ENCODE measurements at regions not wholly inside any gene's neighbourhood (a gene's known extent, or its start where the extent isn't known, plus 50 kb on each side); places are given as distances from the start of the nearest gene placed in this dataset.
"Not testable (repeated sequence)": the region's sequence is repeated elsewhere in the genome, so short reads cannot be mapped to it uniquely, and the experiment has no call there.

- ChIA-PET CTCF (no interaction called here), POLR2A (no interaction called here)
- TF ChIP-seq SIN3A (IDR thresholded peaks at IDR 0.05; ENCODE audit: borderline replicate concordance, insufficient read depth, low read depth, low read length) (no peak), POLR2AphosphoS5 (IDR thresholded peaks at IDR 0.05; ENCODE audit: low read depth, low read length) (no peak)
- BruUV-seq (replicated peaks) = no TSS peak
- H3K4me1 ChIP-seq (ENCODE audit: control insufficient read depth, insufficient read depth, low read length) = no peaks in the 10 kb centered on the region
- intact Hi-C loops (cut with micrococcal nuclease; ENCODE audit: unreplicated experiment) = no loop called here
- in situ Hi-C loops (cut with HindIII; ENCODE audit: low pct_unique_long_range_greater_than_20kb, low sequenced_read_pairs) = no loop called here
- no peak overlapping the region for H3K4me3 ChIP-seq (ENCODE audit: low read depth in 2 of 2, low read length in 2 of 2)
- H3K27me3 ChIP-seq (ENCODE audit: control insufficient read depth, insufficient read depth, low read length) = no peaks in the 10 kb centered on the region
- no peak overlapping the region for H3K27ac ChIP-seq (ENCODE audit: low read length)
- no peaks in the 10 kb centered on the region for H3K9me3 ChIP-seq (ENCODE audit: control insufficient read depth, insufficient read depth, low read depth, low read length)
- DNase-seq (ENCODE audit: low read depth, low spot score) (no peak), ATAC-seq (no peak)
- no peaks in the 10 kb centered on the region for H3K36me3 ChIP-seq (ENCODE audit: control insufficient read depth, insufficient read depth, low read length)
These were observed 273.5 kb downstream of the FAM43A start for GRCh38 chr3:194959217-194959616.

GRCh38 chr3:194959666-194960065, 274.0 kb downstream of the FAM43A start:
- not testable (repeated sequence) for ATAC-seq

GRCh38 chr3:194960446-194961032, 274.9 kb downstream of the FAM43A start:
- Histone ChIP-seq H3K27me3 (ENCODE audit: control insufficient read depth, insufficient read depth, low read length) (no peaks in the 10 kb centered on the region), H3K4me3 (ENCODE audit: low read depth in 2 of 2, low read length in 2 of 2) (no peak overlapping the region), H3K4me1 (ENCODE audit: control insufficient read depth, insufficient read depth, low read length) (no peaks in the 10 kb centered on the region), H3K36me3 (ENCODE audit: control insufficient read depth, insufficient read depth, low read length) (no peaks in the 10 kb centered on the region), H3K27ac (ENCODE audit: low read length) (no peak overlapping the region), H3K9me3 (ENCODE audit: control insufficient read depth, insufficient read depth, low read depth, low read length) (no peaks in the 10 kb centered on the region)
- no peak for TF ChIP-seq POLR2AphosphoS5 (IDR thresholded peaks at IDR 0.05; ENCODE audit: low read depth, low read length)
- TF ChIP-seq TCF7L2 (IDR thresholded peaks at IDR 0.05; ENCODE audit: low read depth, low read length) = no peak
- TF ChIP-seq SIN3A (IDR thresholded peaks at IDR 0.05; ENCODE audit: borderline replicate concordance, insufficient read depth, low read depth, low read length) = no peak
- no peak for TF ChIP-seq REST (IDR thresholded peaks at IDR 0.05; ENCODE audit: insufficient read depth in 1 of 2, low read depth in 2 of 2, low read length in 1 of 2)
- no peak for TF ChIP-seq CTCF (IDR thresholded peaks at IDR 0.05)
- POLR2A ChIA-PET = no interaction called here
- in situ Hi-C loops (cut with HindIII; ENCODE audit: low pct_unique_long_range_greater_than_20kb, low sequenced_read_pairs) (no loop called here), intact Hi-C loops (cut with micrococcal nuclease; ENCODE audit: unreplicated experiment) (no loop called here)
- no peak for DNase-seq (ENCODE audit: low read depth, low spot score)
- CTCF ChIA-PET = no interaction called here
- BruUV-seq (replicated peaks) = no TSS peak
- ATAC-seq = no peak

More at GRCh38 chr3:194959666-194960065, 274.0 kb downstream of the FAM43A start:
- DNase-seq (ENCODE audit: low read depth, low spot score); H3K27me3 ChIP-seq (ENCODE audit: control insufficient read depth, insufficient read depth, low read length); in situ Hi-C loops (cut with HindIII; ENCODE audit: low pct_unique_long_range_greater_than_20kb, low sequenced_read_pairs); H3K9me3 ChIP-seq (ENCODE audit: control insufficient read depth, insufficient read depth, low read depth, low read length); H3K4me1 ChIP-seq (ENCODE audit: control insufficient read depth, insufficient read depth, low read length); H3K27ac ChIP-seq (ENCODE audit: low read length); BruUV-seq (replicated peaks); CTCF ChIA-PET; H3K36me3 ChIP-seq (ENCODE audit: control insufficient read depth, insufficient read depth, low read length); intact Hi-C loops (cut with micrococcal nuclease; ENCODE audit: unreplicated experiment); POLR2A ChIA-PET; H3K4me3 ChIP-seq (ENCODE audit: low read depth in 2 of 2, low read length in 2 of 2): not testable (repeated sequence)

All from Panc1 (cell line).